ENCODE measurements at regions not wholly inside any gene's neighbourhood (a gene's known extent, or its start where the extent isn't known, plus 50 kb on each side); places are given as distances from the start of the nearest gene placed in this dataset.

- no peak overlapping the region for H3K27ac ChIP-seq
- no peak for TF ChIP-seq ZFX (IDR thresholded peaks at IDR 0.05)
- TF ChIP-seq CTCF (conservative IDR thresholded peaks at IDR 0.05): no peak
These were observed 58.8 kb upstream of the NEK6 start for GRCh38 chr9:124198948-124199347.

- no peak overlapping the region for H3K27ac ChIP-seq
- TF ChIP-seq CTCF (conservative IDR thresholded peaks at IDR 0.05): no peak
- TF ChIP-seq ZFX (IDR thresholded peaks at IDR 0.05): no peak
These were observed 58.3 kb upstream of the NEK6 start for GRCh38 chr9:124199474-124199873.

- no peak overlapping the region for H3K27ac ChIP-seq
- TF ChIP-seq CTCF (conservative IDR thresholded peaks at IDR 0.05) (no peak), ZFX (IDR thresholded peaks at IDR 0.05) (no peak)
These were observed 55.2 kb upstream of the NEK6 start for GRCh38 chr9:124202447-124202971.

GRCh38 chr9:124205686-124206352 is 51.9 kb upstream of the NEK6 start:
- TF ChIP-seq CTCF (conservative IDR thresholded peaks at IDR 0.05): no peak
- no peak for TF ChIP-seq ZFX (IDR thresholded peaks at IDR 0.05)
- no peak overlapping the region for H3K27ac ChIP-seq

GRCh38 chr9:124206391-124206790 is 51.4 kb upstream of the NEK6 start:
- H3K27ac ChIP-seq: no peak overlapping the region
- TF ChIP-seq CTCF (conservative IDR thresholded peaks at IDR 0.05): no peak
- no peak for TF ChIP-seq ZFX (IDR thresholded peaks at IDR 0.05)
